GM12864 (cell line): ENCODE measurements at regions not wholly inside any gene's neighbourhood (a gene's known extent, or its start where the extent isn't known, plus 50 kb on each side); places are given as distances from the start of the nearest gene placed in this dataset.

Experiments
- DNase-seq: peaks from one replicate; pipeline ENCODE4 v3.0.0-alpha.2; 2011; ENCODE audit warnings: low read depth
- H3K4me3 ChIP-seq: 2 replicates; pipeline ENCODE4 v1.5.1; 2011; ENCODE audit warnings: mild to moderate bottlenecking, low read depth, low read length, control low read depth
- TF ChIP-seq, protein P1 (sequence below): IDR thresholded peaks from 2 replicates; pipeline ENCODE4 v1.5.1; 2011; ENCODE audit warnings: low read depth, mild to moderate bottlenecking, moderate library complexity, low read length, control low read depth, inconsistent platforms; ENCODE audit errors: missing control alignments

DNA sequence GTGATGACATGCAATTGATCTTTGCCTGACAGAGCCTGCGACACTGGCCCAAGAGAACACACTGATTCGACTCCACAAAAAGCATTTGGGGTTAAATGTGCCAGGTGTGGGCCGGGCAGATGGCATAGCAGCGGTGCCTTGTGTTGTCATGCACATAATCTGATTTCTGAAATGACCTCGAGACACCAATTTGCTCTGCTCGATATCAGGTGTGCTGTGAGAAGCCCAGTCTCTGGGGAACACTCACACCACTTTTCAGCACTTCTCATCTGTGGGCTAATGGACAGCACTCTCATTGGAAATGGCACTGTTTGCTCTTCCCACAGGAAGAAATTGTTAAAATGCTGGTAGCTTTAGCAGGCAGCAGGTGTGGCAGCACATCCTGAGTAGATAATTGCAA is 738.3 kb upstream of the TENM3 start:
- TF ChIP-seq, protein P1, sequence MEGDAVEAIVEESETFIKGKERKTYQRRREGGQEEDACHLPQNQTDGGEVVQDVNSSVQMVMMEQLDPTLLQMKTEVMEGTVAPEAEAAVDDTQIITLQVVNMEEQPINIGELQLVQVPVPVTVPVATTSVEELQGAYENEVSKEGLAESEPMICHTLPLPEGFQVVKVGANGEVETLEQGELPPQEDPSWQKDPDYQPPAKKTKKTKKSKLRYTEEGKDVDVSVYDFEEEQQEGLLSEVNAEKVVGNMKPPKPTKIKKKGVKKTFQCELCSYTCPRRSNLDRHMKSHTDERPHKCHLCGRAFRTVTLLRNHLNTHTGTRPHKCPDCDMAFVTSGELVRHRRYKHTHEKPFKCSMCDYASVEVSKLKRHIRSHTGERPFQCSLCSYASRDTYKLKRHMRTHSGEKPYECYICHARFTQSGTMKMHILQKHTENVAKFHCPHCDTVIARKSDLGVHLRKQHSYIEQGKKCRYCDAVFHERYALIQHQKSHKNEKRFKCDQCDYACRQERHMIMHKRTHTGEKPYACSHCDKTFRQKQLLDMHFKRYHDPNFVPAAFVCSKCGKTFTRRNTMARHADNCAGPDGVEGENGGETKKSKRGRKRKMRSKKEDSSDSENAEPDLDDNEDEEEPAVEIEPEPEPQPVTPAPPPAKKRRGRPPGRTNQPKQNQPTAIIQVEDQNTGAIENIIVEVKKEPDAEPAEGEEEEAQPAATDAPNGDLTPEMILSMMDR, result no peak
- no peak overlapping the region for H3K4me3 ChIP-seq
- no peak for DNase-seq

DNA sequence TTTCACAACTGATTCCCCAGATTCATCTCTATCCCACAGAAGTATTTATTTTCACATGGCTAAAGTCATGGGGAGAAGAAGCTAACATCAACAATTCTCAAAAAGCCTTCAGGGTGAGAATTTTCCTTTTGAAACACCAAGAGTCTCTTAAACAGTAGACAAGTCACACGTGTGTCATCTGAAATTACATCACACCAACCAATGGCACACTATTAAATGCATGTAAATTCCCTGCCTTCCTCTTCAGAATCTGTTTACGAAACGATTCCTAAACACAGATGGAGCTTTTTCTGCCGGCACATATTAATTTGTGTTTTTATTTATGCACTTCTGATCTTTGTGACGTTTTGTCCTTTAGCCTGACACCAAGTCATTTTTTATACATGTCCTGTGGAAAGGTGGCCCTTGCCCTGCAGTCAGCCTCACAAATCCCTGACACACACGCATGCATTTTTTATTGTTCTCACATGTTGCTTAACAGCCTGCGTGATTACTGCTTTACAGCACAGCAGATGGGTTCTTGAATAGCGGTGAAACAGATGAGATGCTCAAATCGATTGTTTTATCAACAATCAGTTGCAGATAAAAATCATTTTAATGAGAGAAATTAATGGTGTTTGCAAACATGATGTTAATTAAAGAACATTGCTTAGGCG is 735.9 kb upstream of the TENM3 start:
- DNase-seq, result no peak
- TF ChIP-seq, protein P1, result no peak
- no peak overlapping the region for H3K4me3 ChIP-seq

DNA sequence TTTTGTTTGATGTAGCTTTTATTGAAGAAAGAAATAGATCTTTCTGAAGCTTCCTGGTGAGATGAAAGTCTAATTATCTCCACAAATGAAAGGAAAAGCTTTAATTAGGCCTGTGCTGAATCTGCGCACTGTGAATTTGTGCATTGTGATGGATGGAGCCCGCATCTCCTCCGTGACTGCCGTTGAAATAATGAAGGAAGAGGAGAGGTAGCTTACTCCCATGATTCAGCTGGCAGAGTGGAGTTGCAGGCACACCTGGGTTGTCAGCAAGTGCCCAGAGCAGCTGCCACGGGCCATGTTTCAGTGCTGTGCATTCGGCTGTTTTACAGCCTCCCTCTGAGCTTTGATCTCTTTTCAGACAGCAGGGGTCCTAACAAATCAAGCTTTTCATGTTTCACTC is 735.3 kb upstream of the TENM3 start:
- TF ChIP-seq, protein P1, result no peak
- no peak for DNase-seq
- H3K4me3 ChIP-seq, result no peak overlapping the region

GRCh38 chr4:181508601-181509000 is 734.6 kb upstream of the TENM3 start:
- no peak overlapping the region for H3K4me3 ChIP-seq
- no peak for DNase-seq

DNA sequence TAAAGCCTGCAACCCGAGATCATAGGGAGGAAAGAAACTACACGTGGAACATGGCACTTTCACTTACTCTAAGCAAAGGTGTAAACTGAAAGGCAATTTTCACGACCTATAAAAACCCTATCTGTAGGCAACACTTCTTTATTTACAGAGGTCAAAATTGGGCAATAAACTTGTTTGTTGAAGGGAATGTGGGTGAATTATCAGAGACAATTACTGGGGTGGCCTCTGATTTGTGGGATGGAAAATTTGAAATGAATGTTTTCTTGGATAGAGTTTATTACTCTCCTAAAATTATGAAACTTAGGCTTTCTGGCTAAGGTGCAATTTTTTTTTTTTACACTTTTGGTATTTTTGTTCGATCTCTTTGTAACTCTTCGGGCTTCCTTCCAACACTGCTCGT is 734.1 kb upstream of the TENM3 start:
- no peak overlapping the region for H3K4me3 ChIP-seq
- DNase-seq, result no peak
- TF ChIP-seq, protein P1, result no peak

More at GRCh38 chr4:181508601-181509000, 734.6 kb upstream of the TENM3 start:
- TF ChIP-seq, protein P1, result no peak

GRCh38 chr4:181517491-181517890 is 725.7 kb upstream of the TENM3 start:
- H3K4me3 ChIP-seq, result no peak overlapping the region
- DNase-seq, result no peak
- TF ChIP-seq, protein P1, result no peak

GRCh38 chr4:181520790-181521189 is 722.4 kb upstream of the TENM3 start:
- no peak overlapping the region for H3K4me3 ChIP-seq
- DNase-seq, result no peak
- TF ChIP-seq, protein P1, result no peak
